Brain microvascular endothelial cell (primary cell): ENCODE measurements at regions not wholly inside any gene's neighbourhood (a gene's known extent, or its start where the extent isn't known, plus 50 kb on each side); places are given as distances from the start of the nearest gene placed in this dataset.

Source experiments
- DNase-seq: peaks from one replicate; pipeline ENCODE4 v3.0.0-alpha.2; 2020
- H3K27ac ChIP-seq: fragments of 250-450 bp; sonication (Bioruptor Pico); 2 replicates; pipeline ENCODE4 v1.5.1; 2020; ENCODE audit warnings: mild to moderate bottlenecking, moderate library complexity
- H3K27me3 ChIP-seq: fragments of 250-450 bp; sonication (Bioruptor Pico); replicated peaks from 2 replicates; pipeline ENCODE4 v1.5.1; 2020; ENCODE audit warnings: mild to moderate bottlenecking
- H3K36me3 ChIP-seq: fragments of 250-450 bp; sonication (Bioruptor Pico); replicated peaks from 2 replicates; pipeline ENCODE4 v1.5.1; 2020; ENCODE audit warnings: mild to moderate bottlenecking
- H3K4me3 ChIP-seq: 2 replicates; pipeline ENCODE4 v1.5.1; 2011; ENCODE audit warnings: low read depth, mild to moderate bottlenecking, control low read depth, low read length, moderate library complexity
- CTCF ChIP-seq: IDR thresholded peaks from 2 replicates; pipeline ENCODE4 v1.5.1; 2011; ENCODE audit warnings: low read depth, mild to moderate bottlenecking, moderate library complexity, low read length, control low read depth, inconsistent platforms; ENCODE audit errors: missing control alignments
- in situ Hi-C: cut with HindIII; loops from 2 replicates; pipeline ENCODE4 v1.10.0; 2017; ENCODE audit warnings: low sequenced_read_pairs, low pct_ligation_motif_present

- Histone ChIP-seq H3K27me3 (no peaks in the 10 kb centered on the region), H3K4me3 (no peak overlapping the region), H3K36me3 (no peaks in the 10 kb centered on the region), H3K27ac (no peak overlapping the region)
- in situ Hi-C loops: no loop called here
- no peak for DNase-seq
- TF ChIP-seq CTCF: no peak
Observed at GRCh38 chr13:99722338-99722818, 221.1 kb downstream of the TM9SF2 start.

GRCh38 chr13:99721606-99722337 lies 220.5 kb downstream of the TM9SF2 start:
- in situ Hi-C loops: no loop called here
- no peak overlapping the region for H3K4me3 ChIP-seq
- no peaks in the 10 kb centered on the region for H3K36me3 ChIP-seq
- TF ChIP-seq CTCF: no peak
- DNase-seq: peak; percentile 4
- no peak overlapping the region for H3K27ac ChIP-seq
- no peaks in the 10 kb centered on the region for H3K27me3 ChIP-seq

GRCh38 chr13:99717959-99718674 lies 216.8 kb downstream of the TM9SF2 start:
- no peak for DNase-seq
- Histone ChIP-seq H3K27me3 (no peaks in the 10 kb centered on the region), H3K4me3 (no peak overlapping the region), H3K27ac (no peak overlapping the region), H3K36me3 (no peaks in the 10 kb centered on the region)
- no peak for TF ChIP-seq CTCF
- in situ Hi-C loops: no loop called here

GRCh38 chr13:99709134-99709533 lies 207.9 kb downstream of the TM9SF2 start:
- Histone ChIP-seq H3K4me3 (no peak overlapping the region), H3K36me3 (no peaks in the 10 kb centered on the region), H3K27ac (no peak overlapping the region), H3K27me3 (no peaks in the 10 kb centered on the region)
- no peak for DNase-seq
- in situ Hi-C loops: no loop called here
- TF ChIP-seq CTCF: no peak

GRCh38 chr13:99704390-99704789 lies 203.1 kb downstream of the TM9SF2 start:
- no peak overlapping the region for H3K27ac ChIP-seq
- no peak overlapping the region for H3K4me3 ChIP-seq
- H3K27me3 ChIP-seq: no peaks in the 10 kb centered on the region
- DNase-seq: no peak
- in situ Hi-C loops: no loop called here
- no peaks in the 10 kb centered on the region for H3K36me3 ChIP-seq
- TF ChIP-seq CTCF: no peak
